NCI-H2227 (cell line): ENCODE measurements at regions not wholly inside any gene's neighbourhood (a gene's known extent, or its start where the extent isn't known, plus 50 kb on each side); places are given as distances from the start of the nearest gene placed in this dataset.

Experiments used
- DNase-seq: peaks from one replicate; lab custom pipeline; 2025; ENCODE audit not compliant: unreplicated experiment; lab: John Stamatoyannopoulos, UW

GRCh38 chr18:56139792-56140254 lies 498.6 kb downstream of the TXNL1 start:
- no peak for DNase-seq

- no peak for DNase-seq
Measured at GRCh38 chr18:56139372-56139771, 499.0 kb downstream of the TXNL1 start.

DNA sequence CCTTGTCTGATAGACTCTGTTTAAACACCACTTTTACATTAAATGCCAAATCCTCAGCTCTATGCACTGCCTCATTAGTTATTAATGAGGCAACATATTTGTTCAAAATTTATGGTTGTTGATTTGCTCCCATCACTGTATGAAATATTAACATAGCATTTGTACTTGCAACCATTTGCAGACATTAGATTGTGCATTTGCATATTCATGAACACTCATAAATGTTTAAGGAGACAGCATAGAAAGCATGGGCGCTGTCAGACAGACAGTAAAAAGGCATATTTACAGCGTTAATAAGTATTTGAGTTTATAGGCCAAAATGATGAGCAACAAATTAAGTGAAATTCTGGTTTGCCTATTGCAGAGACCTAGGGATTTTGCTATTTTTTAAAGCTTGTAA lies 502.3 kb downstream of the TXNL1 start:
- no peak for DNase-seq

DNA sequence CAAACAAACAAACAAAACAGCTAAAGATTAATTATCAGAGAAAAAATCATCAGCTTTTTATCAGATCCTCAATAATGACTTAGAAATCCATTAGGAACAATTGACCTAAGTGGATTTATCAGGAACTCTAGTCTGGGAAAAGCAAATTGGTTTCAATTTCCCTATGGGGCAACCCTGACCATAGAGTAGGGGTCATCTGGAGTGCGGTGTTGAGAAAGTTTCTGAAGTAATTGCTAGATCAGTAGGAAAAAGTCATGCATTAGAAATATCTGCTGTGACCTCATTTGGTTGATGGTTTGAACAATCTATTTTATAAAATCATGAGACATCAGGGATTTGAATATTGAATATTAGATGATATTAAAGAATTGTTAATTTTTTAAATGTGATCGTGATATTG lies 507.9 kb downstream of the TXNL1 start:
- DNase-seq: no peak

DNA sequence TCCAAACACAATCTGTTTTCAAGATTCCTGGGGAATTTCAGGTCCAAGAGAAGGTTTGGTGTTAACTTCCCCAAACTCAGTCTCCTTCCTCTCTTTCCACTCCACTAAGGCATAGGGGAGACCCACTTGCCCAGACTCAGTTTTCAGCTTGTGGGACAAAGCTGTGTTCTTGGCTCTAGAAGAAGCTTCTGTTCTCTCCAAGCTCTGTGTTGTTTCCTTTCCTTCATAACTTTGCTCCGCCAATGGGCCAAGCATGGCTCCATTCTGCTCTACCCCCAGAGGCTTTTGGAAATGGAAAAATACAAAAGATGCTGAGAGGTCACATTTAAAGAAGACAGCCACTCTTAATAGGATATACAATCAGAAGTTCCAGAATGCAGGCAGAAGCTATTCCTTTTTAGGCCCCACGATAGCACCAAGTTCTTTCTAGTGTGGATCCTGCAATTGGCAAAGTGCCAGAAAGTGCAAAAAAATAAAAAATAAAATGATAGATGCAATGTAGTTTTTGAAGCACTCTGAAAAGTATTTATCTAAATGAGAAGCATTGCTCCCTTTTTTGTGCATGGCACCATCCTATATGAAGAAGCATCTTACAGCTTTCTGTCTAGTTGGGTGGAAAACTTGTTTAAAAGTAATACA lies 510.1 kb downstream of the TXNL1 start:
- DNase-seq: no peak

GRCh38 chr18:56127322-56128099 lies 510.9 kb downstream of the TXNL1 start:
- no peak for DNase-seq

- no peak for DNase-seq
Measured at GRCh38 chr18:56124186-56124585, 514.2 kb downstream of the TXNL1 start.

GRCh38 chr18:56121669-56122068 lies 516.7 kb downstream of the TXNL1 start:
- DNase-seq: no peak

GRCh38 chr18:56120782-56121181 lies 517.6 kb downstream of the TXNL1 start:
- DNase-seq: no peak

DNA sequence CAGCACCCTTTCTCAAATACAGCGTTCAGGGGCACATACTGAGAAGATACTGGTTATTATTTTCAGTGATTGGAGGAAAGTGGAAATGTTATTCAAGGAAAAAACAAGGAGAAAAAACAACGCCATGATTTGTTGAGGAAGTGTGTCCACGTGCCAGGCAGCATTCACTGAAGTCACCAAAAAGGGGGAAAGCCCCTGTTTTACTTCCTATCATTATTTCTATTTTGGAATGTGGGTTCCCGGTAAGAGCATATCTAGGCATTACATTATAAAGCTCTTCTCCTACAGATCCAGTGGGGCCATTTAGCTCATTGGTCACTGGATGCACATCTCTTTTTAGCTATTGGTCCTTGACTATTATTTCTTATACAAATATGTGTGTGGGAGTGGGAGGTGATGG lies 518.7 kb downstream of the TXNL1 start:
- no peak for DNase-seq

GRCh38 chr18:56118422-56118821 lies 520.0 kb downstream of the TXNL1 start:
- no peak for DNase-seq

DNA sequence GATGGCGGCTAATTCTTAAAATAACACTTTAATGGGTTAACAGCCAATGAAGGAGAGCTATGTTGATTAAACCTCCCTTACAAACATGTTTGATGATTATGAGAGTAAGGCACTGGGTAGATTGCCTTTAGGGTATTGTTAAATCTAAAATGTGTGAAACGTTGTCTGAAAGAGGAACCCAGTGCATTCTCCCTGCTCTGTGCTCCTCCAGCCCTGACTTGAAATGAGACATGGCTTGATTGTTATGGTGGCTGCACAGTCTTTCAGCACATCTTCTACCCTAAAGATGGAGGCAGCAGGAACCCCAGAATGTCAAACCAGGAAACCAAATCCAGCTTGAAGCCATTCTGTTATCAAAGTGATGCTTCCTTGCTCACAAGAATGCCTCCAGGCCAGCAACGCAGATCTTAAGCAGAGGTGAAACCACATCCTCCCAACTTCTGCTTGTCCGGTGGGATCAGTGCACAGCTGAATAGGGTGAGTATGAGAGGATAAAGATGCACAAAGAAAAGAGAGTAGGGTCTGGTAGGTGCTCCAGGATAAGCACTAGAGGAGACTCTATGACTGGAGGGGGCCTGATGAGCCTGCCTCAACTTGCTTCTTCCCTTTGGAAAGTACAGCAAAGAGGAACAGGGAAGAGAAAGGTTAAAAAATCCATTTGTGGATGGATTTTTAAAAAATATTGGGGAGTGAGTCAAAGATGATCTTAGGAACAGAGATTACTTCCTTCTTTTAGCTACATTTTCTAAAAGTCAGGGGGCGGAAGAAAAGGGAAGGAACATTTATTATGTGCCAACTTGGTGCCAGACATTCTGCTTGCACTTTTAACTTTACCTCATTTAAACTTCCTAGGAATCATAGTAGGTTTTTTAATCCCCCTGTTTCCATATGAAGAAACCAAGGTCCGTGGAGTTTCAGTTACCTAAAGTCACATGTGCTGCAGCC lies 523.0 kb downstream of the TXNL1 start:
- DNase-seq: no peak

DNA sequence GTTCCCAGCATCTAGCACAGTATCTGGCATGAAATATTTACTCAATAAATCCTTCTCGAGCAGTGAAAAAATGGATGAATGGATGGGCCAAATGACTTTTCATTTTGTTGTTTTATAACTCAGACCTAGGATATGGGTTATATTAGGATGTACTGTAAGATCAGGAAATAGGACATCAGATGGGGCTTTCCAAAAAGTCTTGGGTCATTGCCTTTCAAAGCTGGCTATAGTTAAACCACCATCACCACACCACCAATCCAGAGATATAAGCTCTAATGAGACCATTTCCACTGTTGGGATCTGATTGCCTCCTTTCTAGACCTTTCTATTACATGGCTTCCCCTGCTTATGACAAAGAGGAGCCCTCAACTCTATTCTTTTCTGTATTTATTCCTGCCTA lies 525.0 kb upstream of the TCF4 start:
- no peak for DNase-seq

- no peak for DNase-seq
Measured at GRCh38 chr18:56112013-56112749, 524.2 kb upstream of the TCF4 start.

DNA sequence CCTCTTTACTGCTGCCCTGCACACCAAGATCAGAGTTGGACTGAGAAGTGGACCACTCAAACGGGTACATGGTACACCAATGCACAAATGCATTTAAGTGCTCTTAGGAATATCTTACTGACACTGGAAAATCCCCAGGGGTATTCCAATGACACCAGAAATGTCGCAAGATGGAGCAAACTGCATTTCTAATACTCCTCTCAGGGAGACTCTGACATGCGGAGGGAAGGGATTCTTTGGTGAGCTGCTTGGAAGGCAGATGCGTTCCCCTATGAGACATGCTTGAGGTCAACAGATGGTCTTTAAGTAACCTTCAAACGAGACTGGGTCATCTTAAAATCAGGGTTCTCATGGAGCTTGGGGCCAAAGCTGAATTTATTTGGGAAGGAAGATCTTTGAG lies 521.8 kb upstream of the TCF4 start:
- DNase-seq: no peak

DNA sequence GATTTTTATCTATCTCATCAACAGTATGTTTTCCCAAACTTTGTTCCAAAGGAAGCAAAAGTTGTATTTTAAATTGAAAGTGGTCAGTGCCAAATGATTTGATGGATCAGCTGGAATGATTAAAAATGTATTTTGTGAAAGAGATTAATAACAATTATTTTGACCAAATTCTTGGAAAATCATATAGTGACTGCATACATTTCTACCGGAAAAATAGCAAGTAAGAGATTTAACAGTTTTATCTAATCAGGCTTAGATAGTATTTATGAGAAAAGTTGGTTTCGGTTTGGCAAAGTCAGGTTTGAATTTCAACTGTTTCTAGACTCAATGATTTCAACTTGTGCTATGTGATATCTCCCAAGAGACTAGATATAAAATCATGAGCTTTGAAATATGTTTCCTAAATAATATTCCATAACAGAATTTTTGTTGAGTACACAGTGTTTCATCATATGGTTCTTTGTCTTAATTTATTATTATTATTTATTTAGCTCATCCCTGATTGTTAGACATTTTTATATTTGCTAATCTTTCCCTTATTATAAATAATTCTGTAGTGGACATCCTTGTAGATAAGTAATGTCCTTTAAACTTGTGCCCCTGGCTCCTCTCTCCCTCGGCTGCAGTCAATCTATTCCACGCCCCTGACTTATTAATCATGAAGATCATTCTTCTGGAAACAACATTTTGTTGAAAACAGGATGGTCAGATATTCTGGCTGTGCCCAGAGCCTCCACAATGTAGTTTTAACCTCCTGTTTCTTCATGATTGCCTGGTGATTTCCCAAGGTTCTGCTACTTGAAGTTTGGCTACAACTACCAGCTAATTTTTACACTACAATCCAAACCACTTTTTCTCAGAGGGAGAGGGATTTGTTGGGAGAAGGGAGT lies 520.7 kb upstream of the TCF4 start:
- no peak for DNase-seq

- peak; percentile 19 for DNase-seq
Measured at GRCh38 chr18:56107821-56108477, 520.0 kb upstream of the TCF4 start.

- DNase-seq: no peak
Measured at GRCh38 chr18:56100090-56100722, 512.2 kb upstream of the TCF4 start.

DNA sequence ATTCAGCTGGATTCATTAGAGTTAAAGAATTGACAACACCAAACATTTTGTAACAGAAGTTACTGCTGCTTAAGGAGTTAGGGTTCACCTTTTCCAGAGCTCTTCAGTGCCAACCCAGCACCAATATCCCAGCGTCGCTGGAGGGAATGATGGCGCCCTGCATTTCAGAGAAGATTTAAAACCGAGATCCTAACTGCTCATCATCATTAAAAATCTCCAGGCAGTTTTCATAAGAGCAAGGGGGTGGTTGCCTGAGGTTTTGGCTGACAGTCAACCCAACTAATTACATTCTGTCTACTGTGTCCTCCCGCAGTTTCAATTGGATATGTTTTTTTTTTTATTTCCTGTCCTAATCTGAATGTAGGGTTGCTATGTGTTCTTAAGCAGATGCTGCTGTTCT lies 509.6 kb upstream of the TCF4 start:
- DNase-seq: no peak
